SK-N-SH (cell line): ENCODE measurements at regions not wholly inside any gene's neighbourhood (a gene's known extent, or its start where the extent isn't known, plus 50 kb on each side); places are given as distances from the start of the nearest gene placed in this dataset.

Experiments used
- CTCF ChIA-PET: fragments of 300-600, 350-600 bp; formaldehyde crosslinking; extraction: SDS; loops from one replicate; lab custom pipeline; 2021; lab: Yijun Ruan, JAX
- POLR2A ChIA-PET: fragments of 350-600 bp; sonication (Branson Sonifier 250); formaldehyde crosslinking; extraction: SDS; loops from one replicate; lab custom pipeline; 2020; ENCODE audit warnings: antibody characterized with exemption, inconsistent platforms; lab: Yijun Ruan, JAX
- DNase-seq: peaks from one replicate; pipeline ENCODE4 v3.0.0; 2012
- H2AFZ ChIP-seq: fragments of 200-600 bp; sonication (generic); 2 replicates; pipeline ENCODE4 v1.8.1; 2016; ENCODE audit warnings: antibody characterized with exemption, mild to moderate bottlenecking, low read depth
- H3F3A ChIP-seq: fragments of 200-600 bp; sonication (generic); replicated peaks from 2 replicates; pipeline ENCODE3; 2016; ENCODE audit warnings: antibody characterized with exemption, mild to moderate bottlenecking; ENCODE audit not compliant: insufficient read depth
- H3K27ac ChIP-seq, 2 experiments: fragments of 200-500 bp in 1 of 2; fragments of 200-600 bp in 1 of 2; sonication (Bioruptor generic) in 1 of 2; sonication (generic), shearing (Covaris generic) in 1 of 2; 2 replicates each; pipeline versions ENCODE4 v1.5.1 to v1.6.1; 2014 to 2016; ENCODE audit warnings: low read depth in 2 of 2, inconsistent platforms in 1 of 2, low read length in 1 of 2, mild to moderate bottlenecking in 1 of 2, mixed read lengths in 1 of 2
- H3K27me3 ChIP-seq: fragments of 200-600 bp; sonication (generic), shearing (Covaris generic); 2 replicates; pipeline ENCODE4 v1.6.1; 2016; ENCODE audit warnings: mixed run types; ENCODE audit not compliant: insufficient read depth
- H3K36me3 ChIP-seq, 2 experiments: fragments of 200-500 bp in 1 of 2; fragments of 200-600 bp in 1 of 2; sonication (Bioruptor generic) in 1 of 2; sonication (generic) in 1 of 2; replicated peaks in 1 of 2; 2 replicates each; pipeline versions ENCODE3 to v1.5.1; 2014 to 2016; ENCODE audit warnings: low read length in 1 of 2, mild to moderate bottlenecking in 1 of 2; ENCODE audit not compliant: insufficient read depth in 2 of 2, control insufficient read depth in 1 of 2
- H3K4me1 ChIP-seq, 2 experiments: fragments of 200-500 bp in 1 of 2; fragments of 200-600 bp in 1 of 2; sonication (Bioruptor generic) in 1 of 2; sonication (generic), shearing (Covaris generic) in 1 of 2; 2 replicates each; pipeline versions ENCODE4 v1.5.1 to v1.6.1; 2014 to 2016; ENCODE audit warnings: low read depth in 1 of 2, low read length in 1 of 2, mixed run types in 1 of 2; ENCODE audit not compliant: insufficient read depth in 2 of 2, control insufficient read depth in 1 of 2
- H3K4me2 ChIP-seq: fragments of 200-600 bp; sonication (generic), shearing (Covaris generic); 2 replicates; pipeline ENCODE4 v1.6.1; 2017; ENCODE audit warnings: mixed run types
- H3K4me3 ChIP-seq, 2 experiments: fragments of 200-500 bp in 1 of 2; fragments of 200-600 bp in 1 of 2; sonication (Bioruptor generic) in 1 of 2; sonication (generic), shearing (Covaris generic) in 1 of 2; 2 replicates each; pipeline versions ENCODE4 v1.5.1 to v1.8.1; 2014 to 2016; ENCODE audit warnings: low read depth in 2 of 2, inconsistent platforms in 1 of 2, low read length in 1 of 2, mild to moderate bottlenecking in 1 of 2, mixed read lengths in 1 of 2, moderate library complexity in 1 of 2
- H3K79me2 ChIP-seq: fragments of 200-600 bp; sonication (generic); 2 replicates; pipeline ENCODE4 v1.8.1; 2017; ENCODE audit warnings: mild to moderate bottlenecking; ENCODE audit not compliant: insufficient read depth
- H3K9ac ChIP-seq: fragments of 200-600 bp; sonication (generic); 2 replicates; pipeline ENCODE4 v1.6.1; 2017; ENCODE audit warnings: mixed run types
- H3K9me2 ChIP-seq: fragments of 200-600 bp; sonication (generic); 2 replicates; pipeline ENCODE4 v1.6.1; 2017; ENCODE audit warnings: mixed run types
- H3K9me3 ChIP-seq: fragments of 200-600 bp; sonication (generic); 2 replicates; pipeline ENCODE4 v1.6.1; 2017; ENCODE audit warnings: mixed run types, mild to moderate bottlenecking, moderate library complexity
- H4K20me1 ChIP-seq: fragments of 200-600 bp; sonication (generic); 2 replicates; pipeline ENCODE4 v1.6.1; 2017; ENCODE audit warnings: mild to moderate bottlenecking, mixed run types; ENCODE audit not compliant: insufficient read depth
- CHD2 ChIP-seq: fragments of 150-350 bp; IDR thresholded peaks from 2 replicates; pipeline ENCODE4 v1.6.1; 2018; ENCODE audit warnings: low read length; ENCODE audit not compliant: partially characterized antibody
- CTCF ChIP-seq: fragments of 200-600 bp; sonication (generic); IDR thresholded peaks from 2 replicates; pipeline ENCODE4 v1.6.1; 2017; ENCODE audit warnings: antibody characterized with exemption, mild to moderate bottlenecking, moderate library complexity
- ELF1 ChIP-seq: IDR thresholded peaks from 2 replicates; pipeline ENCODE4 v1.4.0; 2012
- FOSL2 ChIP-seq: IDR thresholded peaks from 2 replicates; pipeline ENCODE4 v1.4.0; 2012; ENCODE audit warnings: low read depth, mild to moderate bottlenecking, moderate library complexity, borderline replicate concordance
- MEF2A ChIP-seq: IDR thresholded peaks from 2 replicates; pipeline ENCODE4 v1.4.0; 2012; ENCODE audit warnings: low read depth, borderline replicate concordance
- MXI1 ChIP-seq: IDR thresholded peaks from 2 replicates; pipeline ENCODE4 v1.6.1; 2012; ENCODE audit warnings: mild to moderate bottlenecking, low read depth, low read length, improper control_type of control experiment
- NRF1 ChIP-seq: IDR thresholded peaks from 2 replicates; pipeline ENCODE4 v1.6.1; 2012; ENCODE audit warnings: low read depth, mild to moderate bottlenecking, low read length
- POLR2AphosphoS5 ChIP-seq: IDR thresholded peaks from 2 replicates; pipeline ENCODE4 v1.6.1; 2012; ENCODE audit warnings: low read depth, low read length
- REST ChIP-seq: IDR thresholded peaks from 2 replicates; pipeline ENCODE4 v1.6.1; 2012; ENCODE audit warnings: mild to moderate bottlenecking, low read depth, low read length, moderate library complexity
- RFX5 ChIP-seq: IDR thresholded peaks from 2 replicates; pipeline ENCODE4 v1.6.1; 2012; ENCODE audit warnings: mild to moderate bottlenecking, improper control_type of control experiment, low read length
- RXRA ChIP-seq: IDR thresholded peaks from 2 replicates; pipeline ENCODE4 v1.4.0; 2012; ENCODE audit warnings: low read depth, mild to moderate bottlenecking, borderline replicate concordance
- SMC3 ChIP-seq: IDR thresholded peaks from 2 replicates; pipeline ENCODE4 v1.6.1; 2012; ENCODE audit warnings: low read depth, low read length, improper control_type of control experiment
- USF1 ChIP-seq: IDR thresholded peaks from 2 replicates; pipeline ENCODE4 v1.4.0; 2012; ENCODE audit warnings: low read depth, borderline replicate concordance
- USF2 ChIP-seq: fragments of 150-350 bp; IDR thresholded peaks from 2 replicates; pipeline ENCODE4 v1.6.1; 2017; ENCODE audit warnings: antibody characterized with exemption, low read length, low read depth, borderline replicate concordance
- YY1 ChIP-seq: IDR thresholded peaks from 2 replicates; pipeline ENCODE4 v1.4.0; 2012; ENCODE audit warnings: low read depth, mild to moderate bottlenecking
- ZBTB33 ChIP-seq: IDR thresholded peaks from 2 replicates; pipeline ENCODE4 v1.4.0; 2012; ENCODE audit warnings: low read depth, borderline replicate concordance
- WGBS: methylation state at CpG from one replicate; pipeline ENCODE4 v1.1.6; 2017; ENCODE audit warnings: low lambda C conversion rate; 5-methylcytosine and 5-hydroxymethylcytosine counted together

- ChIA-PET CTCF (no interaction called here), POLR2A (no interaction called here)
- Histone ChIP-seq H3K4me2 (no peak overlapping the region), H3K27me3 (no peaks in the 10 kb centered on the region), H3K9me2 (no peaks in the 10 kb centered on the region), H3K4me1 (no peaks in the 10 kb centered on the region), H2AFZ (no peak overlapping the region), H3K4me3 (no peak overlapping the region), H3K36me3 (no peaks in the 10 kb centered on the region), H4K20me1 (no peaks in the 10 kb centered on the region), H3K9me3 (no peaks in the 10 kb centered on the region), H3K79me2 (no peaks in the 10 kb centered on the region), H3K27ac (no peak overlapping the region), H3F3A (no peaks in the 10 kb centered on the region), H3K9ac (no peak overlapping the region)
- WGBS = no CpG with 5 or more reads among the region's 1 CpG
- TF ChIP-seq SMC3 = no peak
- no peak for TF ChIP-seq USF2
- no peak for TF ChIP-seq ZBTB33
- TF ChIP-seq NRF1 = no peak
- no peak for TF ChIP-seq FOSL2
- no peak for TF ChIP-seq ELF1
- TF ChIP-seq USF1 = no peak
- TF ChIP-seq POLR2AphosphoS5 = no peak
- no peak for TF ChIP-seq CHD2
- TF ChIP-seq REST = no peak
- TF ChIP-seq CTCF = no peak
- TF ChIP-seq RXRA = no peak
- no peak for TF ChIP-seq MXI1
- no peak for TF ChIP-seq YY1
- TF ChIP-seq RFX5 = no peak
- TF ChIP-seq MEF2A = no peak
- DNase-seq = no peak
These were observed 270.0 kb downstream of the AGTPBP1 start for GRCh38 chr9:85471791-85472190.
